SU-DHL-6 (cell line): ENCODE measurements at regions not wholly inside any gene's neighbourhood (a gene's known extent, or its start where the extent isn't known, plus 50 kb on each side); places are given as distances from the start of the nearest gene placed in this dataset.

ENCODE experiments used
- EZH2phosphoT487 ChIP-seq: fragments of 200-600 bp; sonication (generic), shearing (Covaris generic); conservative IDR thresholded peaks from 2 replicates; pipeline ENCODE4 v1.6.1; 2018; ENCODE audit warnings: mild to moderate bottlenecking, antibody characterized with exemption, low read length, moderate library complexity, mixed read lengths
- TF ChIP-seq, protein P1 (sequence below): fragments of 200-600 bp; sonication (generic); IDR thresholded peaks from one replicate; pipeline ENCODE4 v1.5.1; 2017; ENCODE audit warnings: antibody characterized with exemption, mild to moderate bottlenecking, low read length, moderate library complexity; ENCODE audit not compliant: insufficient read depth, poor library complexity, severe bottlenecking

DNA sequence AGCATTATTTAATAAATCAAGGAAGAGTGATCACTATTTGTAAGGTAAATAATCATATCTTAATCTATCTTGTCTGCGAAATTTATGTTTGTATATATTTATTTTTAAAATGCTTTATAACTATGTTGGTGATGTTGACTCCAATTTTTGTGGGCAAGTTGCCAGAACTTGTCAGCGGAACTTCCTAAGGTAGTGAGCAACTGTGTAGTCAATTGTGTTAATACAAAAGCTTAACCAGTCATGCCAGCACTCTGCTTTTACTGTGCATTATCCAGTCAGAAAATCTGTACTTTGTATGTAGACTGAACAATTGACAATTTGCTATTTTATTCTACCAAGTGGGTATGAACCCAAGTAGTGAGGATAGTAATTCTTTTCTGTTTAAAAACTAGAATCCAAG, 61.9 kb upstream of the RND3 start:
- TF ChIP-seq, protein P1, sequence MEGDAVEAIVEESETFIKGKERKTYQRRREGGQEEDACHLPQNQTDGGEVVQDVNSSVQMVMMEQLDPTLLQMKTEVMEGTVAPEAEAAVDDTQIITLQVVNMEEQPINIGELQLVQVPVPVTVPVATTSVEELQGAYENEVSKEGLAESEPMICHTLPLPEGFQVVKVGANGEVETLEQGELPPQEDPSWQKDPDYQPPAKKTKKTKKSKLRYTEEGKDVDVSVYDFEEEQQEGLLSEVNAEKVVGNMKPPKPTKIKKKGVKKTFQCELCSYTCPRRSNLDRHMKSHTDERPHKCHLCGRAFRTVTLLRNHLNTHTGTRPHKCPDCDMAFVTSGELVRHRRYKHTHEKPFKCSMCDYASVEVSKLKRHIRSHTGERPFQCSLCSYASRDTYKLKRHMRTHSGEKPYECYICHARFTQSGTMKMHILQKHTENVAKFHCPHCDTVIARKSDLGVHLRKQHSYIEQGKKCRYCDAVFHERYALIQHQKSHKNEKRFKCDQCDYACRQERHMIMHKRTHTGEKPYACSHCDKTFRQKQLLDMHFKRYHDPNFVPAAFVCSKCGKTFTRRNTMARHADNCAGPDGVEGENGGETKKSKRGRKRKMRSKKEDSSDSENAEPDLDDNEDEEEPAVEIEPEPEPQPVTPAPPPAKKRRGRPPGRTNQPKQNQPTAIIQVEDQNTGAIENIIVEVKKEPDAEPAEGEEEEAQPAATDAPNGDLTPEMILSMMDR = no peak
- TF ChIP-seq EZH2phosphoT487 = no peak
